GM18858 (cell line): ENCODE measurements at regions not wholly inside any gene's neighbourhood (a gene's known extent, or its start where the extent isn't known, plus 50 kb on each side); places are given as distances from the start of the nearest gene placed in this dataset.

Source experiments
- ATAC-seq: cut with Tn5 transposase; IDR thresholded peaks from one replicate; pipeline ENCODE4 v1.9.1; 2021; ENCODE audit not compliant: unreplicated experiment

- ATAC-seq = no peak
These were observed 139.5 kb downstream of the KIF18A start for GRCh38 chr11:27968461-27968860.

- ATAC-seq = no peak
These were observed 142.4 kb downstream of the KIF18A start for GRCh38 chr11:27965559-27965958.

DNA sequence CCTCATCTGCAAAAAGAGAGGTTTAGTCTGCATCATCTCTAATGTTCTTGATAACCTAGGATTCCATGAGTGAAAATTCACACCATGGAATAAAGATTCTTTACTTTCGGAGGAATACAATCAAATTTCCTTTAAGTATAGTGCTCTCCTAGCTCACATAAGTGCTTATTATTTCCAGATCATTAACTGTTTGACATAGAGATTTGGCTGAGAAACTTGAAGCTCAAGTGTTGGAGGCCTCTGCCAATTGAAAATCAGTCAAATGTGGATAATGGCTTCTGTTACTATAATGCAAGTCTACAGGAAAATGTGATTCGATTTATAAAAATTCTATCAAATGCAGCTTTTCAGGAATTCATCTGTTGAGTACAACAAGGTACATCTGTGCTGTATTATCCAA is 144.6 kb downstream of the KIF18A start:
- no peak for ATAC-seq

- no peak for ATAC-seq
These were observed 157.8 kb downstream of the KIF18A start for GRCh38 chr11:27949951-27950738.

DNA sequence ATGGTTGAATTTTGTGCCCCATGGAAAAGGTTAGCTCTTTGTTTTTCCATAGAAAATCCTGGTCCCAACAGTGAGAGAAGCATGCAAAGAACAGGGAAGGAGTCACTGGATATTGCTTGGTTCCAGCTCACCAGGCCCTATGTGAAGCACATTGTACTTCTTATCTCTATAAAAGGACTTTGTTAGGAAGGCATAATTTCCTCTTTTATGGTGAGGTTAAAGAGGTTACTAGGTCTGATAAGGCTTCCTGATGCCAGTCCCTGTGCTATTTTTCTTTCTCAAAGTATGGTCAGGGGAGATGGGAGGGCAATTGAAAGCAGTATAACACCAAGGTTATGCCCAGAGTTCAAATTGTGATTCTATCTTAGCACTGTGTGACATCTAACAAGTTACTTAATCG is 162.6 kb downstream of the KIF18A start:
- no peak for ATAC-seq

GRCh38 chr11:27938011-27938410 is 169.9 kb downstream of the KIF18A start:
- no peak for ATAC-seq

DNA sequence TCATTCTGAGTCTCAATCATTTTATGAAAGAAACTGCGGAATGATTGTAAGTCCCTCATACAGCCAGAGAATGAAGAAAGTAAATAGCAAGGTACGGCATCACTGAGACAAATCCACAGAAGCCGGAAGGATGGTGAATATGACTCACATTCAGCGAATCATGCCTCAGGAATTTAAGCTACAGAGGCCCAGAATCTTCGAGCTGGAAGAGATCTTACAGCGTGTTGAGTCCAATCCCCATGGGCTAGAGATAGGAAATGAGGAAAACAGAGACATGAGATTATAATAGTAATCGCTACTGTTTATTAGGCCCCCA is 173.2 kb downstream of the KIF18A start:
- ATAC-seq = no peak

DNA sequence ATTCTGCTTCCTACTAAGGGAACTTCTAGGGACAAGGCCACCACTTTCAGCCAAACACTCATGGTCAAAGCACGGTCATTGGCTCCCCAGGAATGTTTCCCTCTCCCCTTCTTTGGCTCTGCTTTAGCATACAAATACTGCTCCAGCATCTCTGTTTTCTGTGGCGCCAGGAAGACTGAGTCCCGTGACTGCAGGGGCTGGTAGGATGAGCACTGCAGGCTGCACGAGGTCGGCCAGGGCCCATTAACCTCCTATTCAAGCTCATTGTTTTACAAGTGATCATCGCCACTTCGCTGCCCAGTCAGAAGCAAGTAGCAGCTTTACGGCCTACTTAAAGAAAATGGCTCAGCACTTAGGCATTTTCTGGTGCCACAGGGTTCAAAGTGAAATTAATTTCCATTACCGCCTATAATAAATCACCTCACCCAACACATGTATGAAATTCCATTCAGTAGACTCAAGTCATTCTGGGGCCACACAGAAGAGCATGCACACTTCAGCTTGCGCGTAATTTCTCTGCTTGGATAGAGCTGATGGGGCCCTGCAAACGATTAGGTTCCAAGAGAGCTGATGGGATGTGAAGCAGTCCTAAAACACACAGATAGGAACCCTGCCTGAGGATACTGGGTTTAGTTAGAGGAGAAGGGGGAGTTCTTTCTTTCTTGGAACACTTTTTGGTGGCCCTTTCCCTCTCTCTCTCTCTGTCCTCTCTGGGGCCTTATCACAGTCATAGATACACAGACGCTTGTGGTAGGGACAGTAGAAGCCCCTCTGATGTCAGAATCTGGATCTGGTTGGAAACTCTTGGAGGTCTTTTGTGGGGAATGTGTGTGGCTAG is 173.7 kb downstream of the KIF18A start:
- ATAC-seq = no peak

GRCh38 chr11:27931770-27932169 is 176.2 kb downstream of the KIF18A start:
- ATAC-seq = no peak

DNA sequence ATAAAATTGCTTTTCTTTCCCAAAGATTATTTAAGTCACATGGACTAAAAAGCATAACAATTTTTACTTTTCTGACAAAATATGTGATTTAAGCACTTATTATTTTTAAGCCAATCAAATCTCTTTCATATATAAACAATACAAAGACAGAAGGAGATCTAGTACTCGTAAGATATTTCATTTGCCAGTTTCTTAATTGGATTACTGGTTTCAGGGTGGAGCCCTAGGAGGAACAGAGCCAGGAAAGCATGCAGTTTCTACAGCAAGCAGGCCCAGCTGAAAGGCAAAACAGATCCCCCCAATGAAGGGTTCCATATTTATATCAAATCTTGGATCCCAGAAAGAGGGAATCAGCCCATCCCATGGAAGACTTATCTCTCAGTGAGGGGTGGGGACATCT is 177.0 kb downstream of the KIF18A start:
- ATAC-seq = no peak

GRCh38 chr11:27928809-27929208 is 179.1 kb downstream of the KIF18A start:
- no peak for ATAC-seq

DNA sequence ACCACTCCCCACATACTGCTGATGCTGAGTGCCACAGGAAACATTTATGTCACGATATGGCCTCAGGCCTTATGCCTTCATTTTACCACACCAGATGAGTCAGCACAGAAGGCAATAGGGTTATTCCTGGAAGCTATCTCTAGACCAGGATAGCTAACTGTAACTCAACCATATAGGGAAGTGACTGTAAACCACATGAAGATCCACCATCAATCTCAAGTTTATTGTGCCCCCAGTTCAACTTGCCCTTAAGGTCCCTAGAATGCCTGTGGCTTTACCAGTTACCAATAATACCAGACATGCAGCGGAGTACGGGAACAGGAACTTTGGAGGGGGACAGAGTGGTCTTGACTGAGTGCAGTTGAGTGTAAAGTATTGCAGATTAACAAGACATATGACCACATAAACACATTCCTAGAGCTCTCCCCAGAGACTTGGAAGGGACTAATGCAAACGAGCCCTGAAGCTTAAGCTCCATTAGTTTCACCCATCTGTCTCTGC is 180.9 kb downstream of the KIF18A start:
- no peak for ATAC-seq

GRCh38 chr11:27926486-27926885 is 181.5 kb downstream of the KIF18A start:
- no peak for ATAC-seq

- no peak for ATAC-seq
These were observed 186.5 kb downstream of the KIF18A start for GRCh38 chr11:27921472-27921871.

GRCh38 chr11:27916541-27917100 is 191.3 kb downstream of the KIF18A start:
- ATAC-seq = peak; percentile 89

GRCh38 chr11:27914080-27914479 is 193.9 kb downstream of the KIF18A start:
- ATAC-seq = no peak

- ATAC-seq = no peak
These were observed 194.3 kb downstream of the KIF18A start for GRCh38 chr11:27913650-27914049.

DNA sequence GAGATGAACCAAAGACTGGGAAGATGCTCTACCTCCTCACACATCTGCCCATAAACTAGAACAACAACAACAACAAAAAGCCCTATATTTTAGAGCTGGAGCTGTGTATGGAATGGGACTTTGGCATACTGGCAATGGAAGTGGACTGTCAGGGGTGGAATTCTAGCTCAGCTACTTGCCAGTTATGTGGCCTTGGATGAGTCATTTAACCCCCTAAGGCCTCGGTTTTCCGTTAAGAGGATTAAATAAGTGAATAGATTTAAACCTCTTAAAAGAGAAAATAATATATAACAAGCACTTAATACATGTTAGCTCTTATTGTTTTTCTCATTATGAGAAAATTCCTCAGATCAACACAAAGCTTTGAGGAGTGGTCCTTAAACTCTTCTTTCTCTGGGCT is 195.0 kb downstream of the KIF18A start:
- ATAC-seq = no peak

- ATAC-seq = no peak
These were observed 197.6 kb downstream of the KIF18A start for GRCh38 chr11:27910186-27910931.

DNA sequence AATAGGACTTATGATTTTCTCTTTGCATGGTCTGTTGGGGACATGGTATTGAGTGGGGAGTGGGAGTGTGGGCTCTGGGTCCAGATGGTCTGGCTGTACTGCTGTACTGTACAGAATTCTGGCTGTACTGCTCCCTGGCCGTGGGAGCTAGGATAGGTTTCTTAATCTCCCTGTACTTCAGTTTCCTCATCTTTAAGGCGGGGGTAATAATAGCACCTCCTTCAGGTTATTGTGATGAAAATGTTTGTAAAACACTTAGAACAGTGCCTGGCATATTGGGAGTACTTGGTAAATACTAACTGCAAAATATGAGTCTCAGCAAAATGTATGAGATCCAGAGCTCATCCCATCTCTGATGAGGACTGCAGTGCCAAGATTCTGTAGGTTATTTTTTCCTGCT is 198.6 kb downstream of the KIF18A start:
- no peak for ATAC-seq

DNA sequence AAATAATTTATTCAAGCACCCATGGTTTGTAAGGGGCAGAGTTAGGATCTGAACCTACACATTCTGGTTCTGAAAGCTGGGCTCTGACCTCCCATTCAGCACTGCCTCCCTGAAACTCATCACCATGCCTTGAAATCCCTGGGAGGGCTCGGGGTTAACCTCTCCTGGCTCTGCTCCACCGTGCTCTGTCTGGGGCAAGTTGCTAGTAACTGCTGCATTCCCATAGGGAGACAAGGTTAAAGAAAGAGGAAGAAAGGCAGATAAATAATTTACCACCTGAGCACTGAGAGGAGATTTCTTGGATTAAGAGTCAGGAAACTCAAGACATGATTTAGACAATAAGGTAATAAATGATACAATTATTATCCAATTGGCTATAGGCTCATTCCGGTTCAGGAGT is 199.3 kb downstream of the KIF18A start:
- no peak for ATAC-seq
